GM12878 (cell line): ENCODE measurements at regions not wholly inside any gene's neighbourhood (a gene's known extent, or its start where the extent isn't known, plus 50 kb on each side); places are given as distances from the start of the nearest gene placed in this dataset.

Experiments
- ATAC-seq: fragments of 200-7000 bp; cut with Tn5 transposase; 3 replicates; pipeline ENCODE4 v1.9.1; 2020; ENCODE audit warnings: mild to moderate bottlenecking, moderate library complexity
- BruUV-seq: library from RNA; stranded (reverse); fragments of 400-500 nt; replicated peaks from 2 replicates; lab custom pipeline; 2021; lab: Mats Ljungman, UMichigan
- CTCF ChIA-PET: fragments of 300-600 bp; sonication (Branson Sonifier 250); formaldehyde crosslinking; extraction: SDS; loops from one replicate; lab custom pipeline; 2021; ENCODE audit warnings: inconsistent platforms; lab: Yijun Ruan, JAX
- POLR2A ChIA-PET: fragments of 350-600 bp; formaldehyde crosslinking; extraction: SDS; loops from one replicate; lab custom pipeline; 2021; ENCODE audit warnings: inconsistent platforms; lab: Charles Lee
- RAD21 ChIA-PET: fragments of 300-600 bp; sonication (Branson Sonifier 250); formaldehyde crosslinking; loops from one replicate; lab custom pipeline; 2023; ENCODE audit warnings: antibody characterized with exemption; ENCODE audit not compliant: unreplicated experiment; lab: Charles Lee
- SMC1A ChIA-PET: fragments of 300-600 bp; sonication (Branson Sonifier 250); formaldehyde crosslinking; loops from one replicate; lab custom pipeline; 2023; ENCODE audit not compliant: unreplicated experiment, uncharacterized antibody; lab: Charles Lee
- DNase-seq: peaks from one replicate; pipeline ENCODE4 v3.0.0-alpha.2; 2011; ENCODE audit warnings: low read depth, low spot score
- FAIRE-seq: peaks from 3 replicates; lab custom pipeline; 2011; peaks lifted over from hg19 to GRCh38; lab: Jason Lieb, UNC
- H2AFZ ChIP-seq: 2 replicates; pipeline ENCODE4 v1.6.0; 2011; ENCODE audit warnings: low read depth, low read length, control low read depth; ENCODE audit not compliant: control insufficient read depth
- H3K27ac ChIP-seq: 2 replicates; pipeline ENCODE4 v1.5.1; 2011; ENCODE audit warnings: control low read depth; ENCODE audit not compliant: control insufficient read depth, insufficient read depth
- H3K27me3 ChIP-seq, 2 experiments: replicated peaks in 1 of 2; 2 replicates each; pipeline versions ENCODE4 v1.6.0 to v1.6.1; 2011; ENCODE audit warnings: low read length in 1 of 2; ENCODE audit not compliant: control insufficient read depth in 2 of 2, insufficient read depth in 2 of 2
- H3K36me3 ChIP-seq, 2 experiments: 2 replicates each; pipeline ENCODE4 v1.5.1; 2011; ENCODE audit warnings: low read length in 1 of 2; ENCODE audit not compliant: control insufficient read depth in 2 of 2, insufficient read depth in 2 of 2
- H3K4me1 ChIP-seq: 2 replicates; pipeline ENCODE4 v1.6.1; 2011; ENCODE audit warnings: mild to moderate bottlenecking, low read length, moderate library complexity, mixed read lengths; ENCODE audit not compliant: control insufficient read depth, insufficient read depth
- H3K4me2 ChIP-seq: 2 replicates; pipeline ENCODE4 v1.6.0; 2011; ENCODE audit warnings: control low read depth; ENCODE audit not compliant: control insufficient read depth, insufficient read depth
- H3K4me3 ChIP-seq: fragments of 200-600 bp; sonication (generic); 2 replicates; pipeline ENCODE4 v1.5.1; 2016
- H3K79me2 ChIP-seq: 2 replicates; pipeline ENCODE4 v1.6.0; 2011; ENCODE audit warnings: low read length; ENCODE audit not compliant: control insufficient read depth, insufficient read depth
- H3K9ac ChIP-seq: 2 replicates; pipeline ENCODE4 v1.8.0; 2011; ENCODE audit warnings: low read length, control low read depth, mixed read lengths; ENCODE audit not compliant: control insufficient read depth, insufficient read depth
- H3K9me3 ChIP-seq: replicated peaks from 3 replicates; pipeline ENCODE4 v1.5.1; 2011; ENCODE audit warnings: mild to moderate bottlenecking, low read length; ENCODE audit not compliant: control insufficient read depth, insufficient read depth
- H4K20me1 ChIP-seq: 2 replicates; pipeline ENCODE4 v1.6.0; 2011; ENCODE audit not compliant: control insufficient read depth, insufficient read depth
- CHD2 ChIP-seq: IDR thresholded peaks from 2 replicates; pipeline ENCODE4 v1.6.1; 2011; ENCODE audit warnings: low read depth, low read length, improper control_type of control experiment, borderline replicate concordance
- EGR1 ChIP-seq, 2 experiments: IDR thresholded peaks; 1 replicate in 1 of 2; 2 replicates in 1 of 2; pipeline ENCODE4 v1.6.1; 2011 to 2012; ENCODE audit warnings: low read depth in 2 of 2, low read length in 2 of 2, borderline replicate concordance in 1 of 2, mild to moderate bottlenecking in 1 of 2, moderate library complexity in 1 of 2
- FOXM1 ChIP-seq: IDR thresholded peaks from 2 replicates; pipeline ENCODE4 v1.6.1; 2012; ENCODE audit warnings: low read depth, mild to moderate bottlenecking, inconsistent platforms, low read length, moderate library complexity
- JUNB ChIP-seq: IDR thresholded peaks from 2 replicates; pipeline ENCODE4 v1.6.1; 2016; ENCODE audit warnings: antibody characterized with exemption, mild to moderate bottlenecking
- MEF2A ChIP-seq: IDR thresholded peaks from 2 replicates; pipeline ENCODE4 v1.6.1; 2011; ENCODE audit warnings: low read depth, mild to moderate bottlenecking, low read length, moderate library complexity; ENCODE audit not compliant: insufficient read depth
- MTA3 ChIP-seq: IDR thresholded peaks from 2 replicates; pipeline ENCODE4 v1.6.1; 2012; ENCODE audit warnings: low read length, inconsistent platforms, borderline replicate concordance
- NFYB ChIP-seq: IDR thresholded peaks from 2 replicates; pipeline ENCODE4 v1.6.1; 2011; ENCODE audit warnings: low read depth, mild to moderate bottlenecking, low read length, improper control_type of control experiment, moderate library complexity; ENCODE audit not compliant: insufficient read depth
- NR2F1 ChIP-seq: fragments of 450-650 bp; conservative IDR thresholded peaks from 2 replicates; pipeline ENCODE4 v1.6.1; 2017; ENCODE audit warnings: mild to moderate bottlenecking
- PAX8 ChIP-seq: fragments of 450-650 bp; IDR thresholded peaks from 2 replicates; pipeline ENCODE4 v1.6.1; 2017; ENCODE audit warnings: mild to moderate bottlenecking, moderate library complexity
- PML ChIP-seq: IDR thresholded peaks from 2 replicates; pipeline ENCODE4 v1.6.1; 2012; ENCODE audit warnings: low read length, inconsistent platforms
- SIN3A ChIP-seq: IDR thresholded peaks from 2 replicates; pipeline ENCODE4 v1.6.1; 2012; ENCODE audit warnings: low read depth, low read length, improper control_type of control experiment
- SMAD5 ChIP-seq: IDR thresholded peaks from 2 replicates; pipeline ENCODE4 v1.6.1; 2016; ENCODE audit warnings: antibody characterized with exemption, low read depth
- STAT1 ChIP-seq: fragments of 450-650 bp; conservative IDR thresholded peaks from 2 replicates; pipeline ENCODE4 v1.6.1; 2014; ENCODE audit warnings: antibody characterized with exemption, mild to moderate bottlenecking
- TBL1XR1 ChIP-seq: IDR thresholded peaks from 2 replicates; pipeline ENCODE4 v1.6.1; 2012; ENCODE audit warnings: low read depth, low read length, improper control_type of control experiment
- TCF12 ChIP-seq: IDR thresholded peaks from 2 replicates; pipeline ENCODE4 v1.6.1; 2011; ENCODE audit warnings: low read depth, mild to moderate bottlenecking, low read length
- WGBS: methylation state at CpG from one replicate; pipeline ENCODE4 v1.1.6; 2016; ENCODE audit warnings: low lambda C conversion rate; ENCODE audit not compliant: insufficient replicate concordance, insufficient coverage; ENCODE audit errors: missing lambda C conversion rate; 5-methylcytosine and 5-hydroxymethylcytosine counted together
- in situ Hi-C: fragments of 300-500 bp; cut with MboI; formaldehyde crosslinking; loops from 9 replicates; pipeline ENCODE4 v1.14.3; 2018; ENCODE audit warnings: mixed read lengths
- intact Hi-C: fragments of 100-400 bp; cut with micrococcal nuclease; formaldehyde crosslinking; loops from one replicate; pipeline ENCODE4 v1.14.2; 2022; ENCODE audit not compliant: unreplicated experiment
- TF ChIP-seq, protein P1 (sequence below): fragments of 450-650 bp; IDR thresholded peaks from 2 replicates; pipeline ENCODE4 v1.6.1; 2017; ENCODE audit warnings: low read depth, mild to moderate bottlenecking, moderate library complexity
- TF ChIP-seq, protein P2 (sequence below): fragments of 450-650 bp; IDR thresholded peaks from 2 replicates; pipeline ENCODE4 v1.6.1; 2017; ENCODE audit warnings: mild to moderate bottlenecking, moderate library complexity
- TF ChIP-seq, protein P3 (sequence below): fragments of 150-350 bp; IDR thresholded peaks from 2 replicates; pipeline ENCODE4 v1.6.1; 2014; ENCODE audit warnings: mild to moderate bottlenecking, low read depth, low read length

- TF ChIP-seq SMAD5 (no peak), TCF12 (no peak)
Observed at GRCh38 chr2:167861574-167862193, 385.7 kb downstream of the STK39 start (continued).

GRCh38 chr2:167860082-167860481, 387.3 kb downstream of the STK39 start:
- DNase-seq, result no peak
- no peak overlapping the region for H3K4me3 ChIP-seq
- no peak overlapping the region for H3K9ac ChIP-seq
- H3K36me3 ChIP-seq, result no peaks in the 10 kb centered on the region
- 6% methylated on average over 1 of the region's 1 CpG for WGBS
- ChIA-PET RAD21 (no interaction called here), CTCF (interaction anchor here (1.6 kb wide), 1 partner anchor 11 kb away, joined by 4 read pairs; no protein-coding TSS in a partner anchor), SMC1A (interaction anchor here (0.7 kb wide), 1 partner anchor 84 kb away, joined by 3 read pairs; no protein-coding TSS in a partner anchor), POLR2A (no interaction called here)
- no peaks in the 10 kb centered on the region for H4K20me1 ChIP-seq
- no peaks in the 10 kb centered on the region for H3K79me2 ChIP-seq
- intact Hi-C loops (no loop called here), in situ Hi-C loops (no loop called here)
- no peak for ATAC-seq
- FAIRE-seq, result no peak
- no peaks in the 10 kb centered on the region for H3K4me1 ChIP-seq
- H3K9me3 ChIP-seq, result no peaks in the 10 kb centered on the region
- no peak overlapping the region for H2AFZ ChIP-seq
- no peak overlapping the region for H3K27ac ChIP-seq
- H3K4me2 ChIP-seq, result no peak overlapping the region
- H3K27me3 ChIP-seq, result no peaks in the 10 kb centered on the region
- BruUV-seq, result no TSS peak
- no peak for TF ChIP-seq MEF2A
- TF ChIP-seq PML, result no peak
- no peak for TF ChIP-seq JUNB
- TF ChIP-seq NR2F1, result no peak
- TF ChIP-seq SIN3A, result no peak
- no peak for TF ChIP-seq EGR1 (IDR thresholded peaks at IDR 0.05; ENCODE audit: borderline replicate concordance in 1 of 2, low read depth in 2 of 2, low read length in 2 of 2)
- TF ChIP-seq, protein P1, sequence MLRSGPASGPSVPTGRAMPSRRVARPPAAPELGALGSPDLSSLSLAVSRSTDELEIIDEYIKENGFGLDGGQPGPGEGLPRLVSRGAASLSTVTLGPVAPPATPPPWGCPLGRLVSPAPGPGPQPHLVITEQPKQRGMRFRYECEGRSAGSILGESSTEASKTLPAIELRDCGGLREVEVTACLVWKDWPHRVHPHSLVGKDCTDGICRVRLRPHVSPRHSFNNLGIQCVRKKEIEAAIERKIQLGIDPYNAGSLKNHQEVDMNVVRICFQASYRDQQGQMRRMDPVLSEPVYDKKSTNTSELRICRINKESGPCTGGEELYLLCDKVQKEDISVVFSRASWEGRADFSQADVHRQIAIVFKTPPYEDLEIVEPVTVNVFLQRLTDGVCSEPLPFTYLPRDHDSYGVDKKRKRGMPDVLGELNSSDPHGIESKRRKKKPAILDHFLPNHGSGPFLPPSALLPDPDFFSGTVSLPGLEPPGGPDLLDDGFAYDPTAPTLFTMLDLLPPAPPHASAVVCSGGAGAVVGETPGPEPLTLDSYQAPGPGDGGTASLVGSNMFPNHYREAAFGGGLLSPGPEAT, result no peak
- no peak for TF ChIP-seq CHD2
- TF ChIP-seq, protein P2, sequence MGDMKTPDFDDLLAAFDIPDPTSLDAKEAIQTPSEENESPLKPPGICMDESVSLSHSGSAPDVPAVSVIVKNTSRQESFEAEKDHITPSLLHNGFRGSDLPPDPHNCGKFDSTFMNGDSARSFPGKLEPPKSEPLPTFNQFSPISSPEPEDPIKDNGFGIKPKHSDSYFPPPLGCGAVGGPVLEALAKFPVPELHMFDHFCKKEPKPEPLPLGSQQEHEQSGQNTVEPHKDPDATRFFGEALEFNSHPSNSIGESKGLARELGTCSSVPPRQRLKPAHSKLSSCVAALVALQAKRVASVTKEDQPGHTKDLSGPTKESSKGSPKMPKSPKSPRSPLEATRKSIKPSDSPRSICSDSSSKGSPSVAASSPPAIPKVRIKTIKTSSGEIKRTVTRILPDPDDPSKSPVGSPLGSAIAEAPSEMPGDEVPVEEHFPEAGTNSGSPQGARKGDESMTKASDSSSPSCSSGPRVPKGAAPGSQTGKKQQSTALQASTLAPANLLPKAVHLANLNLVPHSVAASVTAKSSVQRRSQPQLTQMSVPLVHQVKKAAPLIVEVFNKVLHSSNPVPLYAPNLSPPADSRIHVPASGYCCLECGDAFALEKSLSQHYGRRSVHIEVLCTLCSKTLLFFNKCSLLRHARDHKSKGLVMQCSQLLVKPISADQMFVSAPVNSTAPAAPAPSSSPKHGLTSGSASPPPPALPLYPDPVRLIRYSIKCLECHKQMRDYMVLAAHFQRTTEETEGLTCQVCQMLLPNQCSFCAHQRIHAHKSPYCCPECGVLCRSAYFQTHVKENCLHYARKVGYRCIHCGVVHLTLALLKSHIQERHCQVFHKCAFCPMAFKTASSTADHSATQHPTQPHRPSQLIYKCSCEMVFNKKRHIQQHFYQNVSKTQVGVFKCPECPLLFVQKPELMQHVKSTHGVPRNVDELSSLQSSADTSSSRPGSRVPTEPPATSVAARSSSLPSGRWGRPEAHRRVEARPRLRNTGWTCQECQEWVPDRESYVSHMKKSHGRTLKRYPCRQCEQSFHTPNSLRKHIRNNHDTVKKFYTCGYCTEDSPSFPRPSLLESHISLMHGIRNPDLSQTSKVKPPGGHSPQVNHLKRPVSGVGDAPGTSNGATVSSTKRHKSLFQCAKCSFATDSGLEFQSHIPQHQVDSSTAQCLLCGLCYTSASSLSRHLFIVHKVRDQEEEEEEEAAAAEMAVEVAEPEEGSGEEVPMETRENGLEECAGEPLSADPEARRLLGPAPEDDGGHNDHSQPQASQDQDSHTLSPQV, result no peak
- TF ChIP-seq MTA3, result no peak
- TF ChIP-seq, protein P3, sequence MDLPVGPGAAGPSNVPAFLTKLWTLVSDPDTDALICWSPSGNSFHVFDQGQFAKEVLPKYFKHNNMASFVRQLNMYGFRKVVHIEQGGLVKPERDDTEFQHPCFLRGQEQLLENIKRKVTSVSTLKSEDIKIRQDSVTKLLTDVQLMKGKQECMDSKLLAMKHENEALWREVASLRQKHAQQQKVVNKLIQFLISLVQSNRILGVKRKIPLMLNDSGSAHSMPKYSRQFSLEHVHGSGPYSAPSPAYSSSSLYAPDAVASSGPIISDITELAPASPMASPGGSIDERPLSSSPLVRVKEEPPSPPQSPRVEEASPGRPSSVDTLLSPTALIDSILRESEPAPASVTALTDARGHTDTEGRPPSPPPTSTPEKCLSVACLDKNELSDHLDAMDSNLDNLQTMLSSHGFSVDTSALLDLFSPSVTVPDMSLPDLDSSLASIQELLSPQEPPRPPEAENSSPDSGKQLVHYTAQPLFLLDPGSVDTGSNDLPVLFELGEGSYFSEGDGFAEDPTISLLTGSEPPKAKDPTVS, result no peak
- TF ChIP-seq TBL1XR1, result no peak
- TF ChIP-seq PAX8, result no peak
- TF ChIP-seq NFYB, result no peak
- no peak for TF ChIP-seq STAT1
- TF ChIP-seq FOXM1, result no peak
